22Rv1 (cell line): ENCODE measurements at regions not wholly inside any gene's neighbourhood (a gene's known extent, or its start where the extent isn't known, plus 50 kb on each side); places are given as distances from the start of the nearest gene placed in this dataset.

Source experiments
- H3K27ac ChIP-seq: fragments of 450-650 bp; 2 replicates; pipeline ENCODE4 v1.5.1; 2017
- CTCF ChIP-seq: fragments of 450-650 bp; IDR thresholded peaks from 2 replicates; pipeline ENCODE4 v1.5.1; 2017; ENCODE audit warnings: mild to moderate bottlenecking
- ZFX ChIP-seq: fragments of 450-650 bp; IDR thresholded peaks from 2 replicates; pipeline ENCODE4 v1.6.1; 2017; ENCODE audit warnings: antibody characterized with exemption, borderline replicate concordance

DNA sequence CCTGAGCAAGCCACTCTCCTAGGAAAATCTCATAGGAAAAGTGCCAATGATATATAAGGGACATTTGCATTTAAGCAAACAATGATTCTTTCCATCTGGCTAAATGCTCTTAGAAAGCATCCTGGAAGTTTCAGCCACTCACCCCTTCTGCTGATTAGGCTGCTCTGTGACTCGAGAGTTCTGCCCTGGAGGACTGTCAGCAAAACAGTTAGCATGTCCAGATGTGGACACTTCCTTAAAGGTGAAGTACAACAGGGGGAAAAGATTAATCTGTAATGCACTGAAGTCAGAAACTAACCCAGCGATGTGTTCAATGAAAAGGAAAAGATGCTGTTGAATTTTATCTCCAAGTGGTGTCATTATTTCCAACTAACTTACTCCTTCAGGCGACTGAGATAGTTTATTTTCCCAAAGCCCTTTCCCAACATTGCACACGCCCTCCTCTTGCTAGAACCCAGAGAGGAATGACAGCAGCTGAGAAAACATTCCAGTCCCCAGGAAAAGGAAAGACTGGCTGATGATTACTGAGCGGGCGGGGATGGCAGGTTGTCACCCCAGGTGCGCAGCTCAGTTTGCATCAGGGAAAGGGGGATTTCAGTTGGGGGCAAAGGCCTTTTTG is 214.0 kb downstream of the SS18 start:
- no peak for TF ChIP-seq CTCF
- TF ChIP-seq ZFX: no peak

DNA sequence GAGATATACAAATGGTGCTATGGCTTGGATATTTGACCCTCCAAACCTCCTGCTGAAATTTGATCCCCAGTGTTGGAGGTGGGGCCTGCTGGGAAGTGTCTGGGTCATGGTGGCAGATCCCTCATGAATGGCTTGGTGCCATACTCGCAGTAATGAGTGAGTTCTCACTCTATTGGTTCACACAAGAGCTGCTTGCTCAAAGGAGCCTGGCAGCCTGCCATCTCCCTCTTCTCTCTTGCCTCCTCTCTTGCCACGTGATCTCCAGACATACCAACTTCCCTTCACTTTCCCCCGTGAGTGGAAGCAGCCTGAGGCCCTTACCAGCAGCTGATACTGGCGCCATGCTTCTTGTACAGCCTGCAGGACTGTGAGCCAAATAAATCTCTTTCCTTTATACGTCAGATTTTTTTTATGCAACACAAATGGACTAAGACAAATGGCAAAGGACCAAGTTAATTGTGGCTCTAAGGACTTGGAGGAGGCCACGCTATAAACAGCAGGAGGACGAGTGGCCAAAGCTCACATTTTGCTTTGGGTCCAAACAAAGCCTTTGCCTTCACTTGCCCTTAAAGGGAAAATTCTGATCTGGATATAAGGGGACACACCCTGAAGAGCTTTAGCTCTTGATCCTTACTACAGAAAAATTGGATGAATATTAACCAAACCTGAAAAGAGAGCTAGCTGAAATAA is 214.7 kb downstream of the SS18 start:
- TF ChIP-seq CTCF (no peak), ZFX (no peak)

More for the DNA sequence above, 214.0 kb downstream of the SS18 start:
- no peak overlapping the region for H3K27ac ChIP-seq

GRCh38 chr18:25873833-25874232 is 216.6 kb downstream of the SS18 start:
- TF ChIP-seq CTCF: no peak
- no peak for TF ChIP-seq ZFX
- no peak overlapping the region for H3K27ac ChIP-seq

More for the DNA sequence above, 214.7 kb downstream of the SS18 start:
- H3K27ac ChIP-seq: no peak overlapping the region

DNA sequence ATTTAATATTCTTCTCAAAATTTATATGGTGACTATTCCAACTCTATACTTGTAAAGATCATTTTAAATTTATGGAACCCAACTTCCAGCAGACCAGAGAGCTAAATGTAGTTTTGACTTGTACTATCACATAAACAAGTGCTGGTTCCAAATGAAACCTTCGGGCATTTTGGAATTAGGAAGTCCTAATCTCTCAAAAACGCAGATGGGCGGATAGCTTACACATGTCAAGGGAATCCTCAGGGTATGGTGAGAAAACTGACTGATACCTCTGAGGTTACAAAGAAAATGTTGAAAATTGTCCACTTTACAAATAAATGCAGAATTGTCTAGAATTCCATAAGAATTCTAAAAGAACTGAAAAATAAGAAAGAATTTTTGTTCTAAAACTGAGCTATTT is 224.1 kb downstream of the SS18 start:
- no peak overlapping the region for H3K27ac ChIP-seq
- TF ChIP-seq CTCF: no peak
- no peak for TF ChIP-seq ZFX

GRCh38 chr18:25862881-25863600 is 227.4 kb downstream of the SS18 start:
- TF ChIP-seq ZFX (no peak), CTCF (no peak)
- no peak overlapping the region for H3K27ac ChIP-seq

DNA sequence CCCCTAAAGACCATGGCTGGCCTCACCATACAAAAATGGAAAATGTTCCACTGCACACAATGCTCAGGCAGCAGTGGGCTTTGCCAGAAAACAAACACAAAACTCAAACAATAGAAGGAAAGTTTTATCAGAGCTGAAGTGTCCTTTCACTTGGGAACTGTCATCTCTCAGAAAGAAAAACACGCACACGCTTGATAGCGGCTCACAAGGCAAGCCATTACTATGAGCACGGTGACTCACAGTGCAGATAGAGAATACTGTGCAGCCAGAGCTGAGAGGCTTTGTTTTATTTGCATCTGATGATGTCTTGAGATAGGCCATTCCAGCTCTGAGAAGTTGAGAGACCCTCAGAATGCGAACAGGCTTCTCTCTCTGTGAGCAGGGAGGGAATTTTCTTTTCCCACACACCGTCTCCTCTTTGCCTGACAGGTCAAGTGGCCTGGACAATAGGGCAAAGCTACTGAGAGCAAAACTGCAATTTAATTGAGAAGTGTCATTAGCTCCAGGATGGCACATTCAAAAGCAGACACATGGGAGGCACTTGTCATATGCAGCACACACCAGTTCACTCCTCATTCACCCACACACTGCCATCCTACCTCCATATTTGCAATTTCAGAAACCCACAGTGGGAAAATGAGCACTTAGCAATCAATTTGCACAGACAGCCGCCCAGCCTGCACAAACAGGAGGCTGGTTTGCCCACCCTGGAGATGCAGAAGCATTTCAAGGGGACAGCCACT is 236.6 kb downstream of the SS18 start:
- TF ChIP-seq CTCF (no peak), ZFX (no peak)
- no peak overlapping the region for H3K27ac ChIP-seq
